Endodermal cell (in vitro differentiated cells): ENCODE measurements at regions not wholly inside any gene's neighbourhood (a gene's known extent, or its start where the extent isn't known, plus 50 kb on each side); places are given as distances from the start of the nearest gene placed in this dataset.

ENCODE experiments used
- DNase-seq: peaks from one replicate; pipeline ENCODE4 v3.0.0-alpha.2; 2017
- H3K27ac ChIP-seq: 2 replicates; pipeline ENCODE4 v1.5.1; 2013; ENCODE audit warnings: mild to moderate bottlenecking, low read depth, low read length, moderate library complexity
- H3K27me3 ChIP-seq: 2 replicates; pipeline ENCODE4 v1.6.1; 2013; ENCODE audit warnings: mild to moderate bottlenecking, low read length, moderate library complexity; ENCODE audit not compliant: insufficient read depth, control insufficient read depth, poor library complexity, severe bottlenecking
- H3K36me3 ChIP-seq: 2 replicates; pipeline ENCODE4 v1.7.0; 2013; ENCODE audit warnings: mild to moderate bottlenecking, low read length, moderate library complexity; ENCODE audit not compliant: control insufficient read depth, insufficient read depth
- H3K4me1 ChIP-seq: one replicate; pipeline ENCODE4 v1.7.0; 2013; ENCODE audit warnings: low read length; ENCODE audit not compliant: control insufficient read depth, insufficient read depth
- H3K4me3 ChIP-seq: 2 replicates; pipeline ENCODE4 v1.5.1; 2013; ENCODE audit warnings: mild to moderate bottlenecking, low read length, moderate library complexity
- H3K9ac ChIP-seq: 2 replicates; pipeline ENCODE4 v1.6.1; 2013; ENCODE audit warnings: mild to moderate bottlenecking, low read length, moderate library complexity; ENCODE audit not compliant: poor library complexity, severe bottlenecking; ENCODE audit errors: extremely low read depth
- H3K9me3 ChIP-seq: 2 replicates; pipeline ENCODE4 v1.6.1; 2013; ENCODE audit warnings: mild to moderate bottlenecking, low read length, moderate library complexity; ENCODE audit not compliant: control insufficient read depth
- H3K27ac Mint-ChIP-seq: 2 replicates; pipeline ENCODE4 v1.8.0; 2020; ENCODE audit warnings: mixed read lengths
- H3K27me3 Mint-ChIP-seq: 2 replicates; pipeline ENCODE4 v1.8.0; 2021; ENCODE audit warnings: mild to moderate bottlenecking, mixed read lengths; ENCODE audit not compliant: insufficient read depth
- H3K36me3 Mint-ChIP-seq: 2 replicates; pipeline ENCODE4 v1.8.0; 2020; ENCODE audit warnings: low read depth, mixed read lengths
- H3K4me1 Mint-ChIP-seq: 2 replicates; pipeline ENCODE4 v1.8.0; 2020; ENCODE audit warnings: mixed read lengths
- H3K4me3 Mint-ChIP-seq: 2 replicates; pipeline ENCODE4 v1.8.0; 2020; ENCODE audit warnings: mild to moderate bottlenecking, moderate library complexity, mixed read lengths
- H3K9me3 Mint-ChIP-seq: 2 replicates; pipeline ENCODE4 v1.8.0; 2020; ENCODE audit warnings: mild to moderate bottlenecking, mixed read lengths
- WGBS, 2 experiments: methylation state at CpG; one replicate each; pipeline versions ENCODE4 v1.1.5 to v1.1.7; 2013; ENCODE audit warnings: missing lambda C conversion rate in 2 of 2, mixed read lengths in 1 of 2; ENCODE audit not compliant: insufficient coverage in 1 of 2, insufficient read length in 1 of 2; 5-methylcytosine and 5-hydroxymethylcytosine counted together
- TF ChIP-seq, protein P1 (sequence below): fragments of 200-600 bp; sonication (generic); conservative IDR thresholded peaks from 2 replicates; pipeline ENCODE4 v1.5.0; 2021; ENCODE audit warnings: antibody characterized with exemption, mild to moderate bottlenecking

DNA sequence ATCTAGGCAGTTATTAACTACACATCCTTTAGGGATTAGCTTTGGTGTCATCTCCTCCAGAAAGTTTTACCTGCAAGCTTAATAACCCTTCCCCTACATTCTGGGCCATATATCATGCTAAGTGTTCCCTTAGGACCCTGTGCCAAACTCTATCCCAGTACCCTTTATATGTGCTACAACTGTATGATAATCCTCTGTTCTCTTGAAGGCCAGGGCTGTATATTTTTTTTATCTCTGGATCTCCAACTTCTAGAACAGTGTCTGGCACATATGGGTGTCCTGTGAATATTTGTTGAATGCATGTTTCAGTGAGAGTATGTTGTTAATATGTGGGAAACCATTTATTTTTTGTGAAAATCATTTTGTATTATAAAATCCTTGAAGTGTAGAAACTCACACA, 106.7 kb downstream of the PPM1A start:
- H3K4me1 Mint-ChIP-seq: peaks cover 17% of the 10 kb centered on the region
- Histone ChIP-seq H3K27ac (no peak overlapping the region), H3K4me3 (no peak overlapping the region), H3K27me3 (no peaks in the 10 kb centered on the region), H3K4me1 (peaks cover 5% of the 10 kb centered on the region), H3K9me3 (no peaks in the 10 kb centered on the region), H3K36me3 (no peaks in the 10 kb centered on the region), H3K9ac (no peak overlapping the region)
- DNase-seq: no peak
- no peaks in the 10 kb centered on the region for H3K27me3 Mint-ChIP-seq
- TF ChIP-seq, protein P1, sequence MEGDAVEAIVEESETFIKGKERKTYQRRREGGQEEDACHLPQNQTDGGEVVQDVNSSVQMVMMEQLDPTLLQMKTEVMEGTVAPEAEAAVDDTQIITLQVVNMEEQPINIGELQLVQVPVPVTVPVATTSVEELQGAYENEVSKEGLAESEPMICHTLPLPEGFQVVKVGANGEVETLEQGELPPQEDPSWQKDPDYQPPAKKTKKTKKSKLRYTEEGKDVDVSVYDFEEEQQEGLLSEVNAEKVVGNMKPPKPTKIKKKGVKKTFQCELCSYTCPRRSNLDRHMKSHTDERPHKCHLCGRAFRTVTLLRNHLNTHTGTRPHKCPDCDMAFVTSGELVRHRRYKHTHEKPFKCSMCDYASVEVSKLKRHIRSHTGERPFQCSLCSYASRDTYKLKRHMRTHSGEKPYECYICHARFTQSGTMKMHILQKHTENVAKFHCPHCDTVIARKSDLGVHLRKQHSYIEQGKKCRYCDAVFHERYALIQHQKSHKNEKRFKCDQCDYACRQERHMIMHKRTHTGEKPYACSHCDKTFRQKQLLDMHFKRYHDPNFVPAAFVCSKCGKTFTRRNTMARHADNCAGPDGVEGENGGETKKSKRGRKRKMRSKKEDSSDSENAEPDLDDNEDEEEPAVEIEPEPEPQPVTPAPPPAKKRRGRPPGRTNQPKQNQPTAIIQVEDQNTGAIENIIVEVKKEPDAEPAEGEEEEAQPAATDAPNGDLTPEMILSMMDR: no peak
- H3K9me3 Mint-ChIP-seq: no peaks in the 10 kb centered on the region
- no peaks in the 10 kb centered on the region for H3K36me3 Mint-ChIP-seq
- H3K27ac Mint-ChIP-seq: no peak overlapping the region
- H3K4me3 Mint-ChIP-seq: no peak overlapping the region

DNA sequence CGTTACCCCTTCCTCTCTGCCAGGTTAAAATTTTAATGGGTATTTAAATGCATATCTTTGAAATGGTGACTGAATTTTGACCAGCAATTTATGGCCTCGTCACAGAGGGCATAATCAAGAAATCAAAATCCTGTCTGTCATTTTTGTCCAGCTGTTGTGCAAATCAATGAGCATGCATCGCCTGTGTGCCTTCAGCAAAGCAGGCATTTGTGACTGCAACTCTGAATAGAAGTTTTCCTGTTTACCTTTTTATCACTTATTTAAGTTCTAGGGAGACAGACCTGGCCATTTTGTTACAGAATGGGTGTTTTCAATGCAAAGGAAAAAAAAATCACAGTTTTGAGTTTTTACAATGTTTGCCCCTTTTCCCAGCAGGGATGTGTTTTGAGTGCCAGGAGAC, 107.4 kb downstream of the PPM1A start:
- H3K9ac ChIP-seq: no peak overlapping the region
- no peak for DNase-seq
- no peak overlapping the region for H3K4me3 Mint-ChIP-seq
- TF ChIP-seq, protein P1: no peak
- H3K36me3 Mint-ChIP-seq: no peaks in the 10 kb centered on the region
- H3K27ac Mint-ChIP-seq: no peak overlapping the region
- H3K36me3 ChIP-seq: no peaks in the 10 kb centered on the region
- H3K9me3 Mint-ChIP-seq: no peaks in the 10 kb centered on the region
- peaks cover 17% of the 10 kb centered on the region for H3K4me1 Mint-ChIP-seq
- H3K27ac ChIP-seq: peak overlapping the region; percentile 40
- H3K27me3 Mint-ChIP-seq: no peaks in the 10 kb centered on the region
- H3K4me3 ChIP-seq: no peak overlapping the region
- H3K27me3 ChIP-seq: no peaks in the 10 kb centered on the region
- WGBS, 2 experiments: 79 to 82% methylated on average over 2 to 3 of the region's 3 CpGs
- H3K4me1 ChIP-seq: peaks cover 5% of the 10 kb centered on the region
- no peaks in the 10 kb centered on the region for H3K9me3 ChIP-seq

DNA sequence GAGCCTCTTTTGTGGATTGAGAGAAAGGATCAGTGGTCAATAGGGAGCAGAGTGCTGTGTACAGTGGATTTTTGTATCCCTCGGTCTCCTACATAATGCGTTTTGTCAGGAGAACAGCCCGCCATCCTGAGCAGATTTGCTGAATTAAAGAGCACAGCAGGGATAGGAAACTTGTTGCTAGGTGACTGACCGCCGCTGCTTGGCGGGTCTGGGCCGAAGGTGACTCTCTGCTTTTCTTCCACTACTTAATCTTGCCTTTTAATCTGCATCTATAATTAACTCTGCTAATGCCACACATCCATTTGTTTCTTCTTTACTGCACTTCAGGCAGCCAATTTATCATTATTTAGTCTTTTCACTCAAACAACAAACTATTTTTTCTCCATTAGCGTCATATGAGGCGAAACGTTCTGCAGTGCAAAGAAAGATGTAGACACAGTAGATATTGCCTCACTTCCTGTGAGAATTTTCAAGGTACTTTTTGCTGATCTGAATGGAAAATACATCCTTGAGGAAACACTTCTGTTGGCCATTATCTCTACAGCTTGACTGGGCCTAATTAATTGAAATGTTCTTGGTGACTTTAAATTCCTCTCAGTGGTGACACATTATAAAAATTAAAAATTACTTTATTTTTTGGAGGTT, 108.0 kb downstream of the PPM1A start:
- Mint-ChIP-seq H3K27ac (no peak overlapping the region), H3K36me3 (no peaks in the 10 kb centered on the region), H3K27me3 (no peaks in the 10 kb centered on the region), H3K4me3 (no peak overlapping the region), H3K9me3 (no peaks in the 10 kb centered on the region), H3K4me1 (peaks cover 18% of the 10 kb centered on the region)
- Histone ChIP-seq H3K9ac (no peak overlapping the region), H3K4me3 (no peak overlapping the region), H3K27ac (peak overlapping the region; percentile 40), H3K4me1 (peaks cover 5% of the 10 kb centered on the region), H3K27me3 (no peaks in the 10 kb centered on the region), H3K36me3 (no peaks in the 10 kb centered on the region), H3K9me3 (no peaks in the 10 kb centered on the region)
- peak; percentile 76 for DNase-seq
- TF ChIP-seq, protein P1: no peak
- 25 to 31% methylated on average over 8 to 10 of the region's 10 CpGs for WGBS, 2 experiments
